Spleen (tissue), 11 donors: ENCODE measurements at regions not wholly inside any gene's neighbourhood (a gene's known extent, or its start where the extent isn't known, plus 50 kb on each side); places are given as distances from the start of the nearest gene placed in this dataset.

Experiments used
- DNase-seq: peaks from one replicate; pipeline ENCODE4 v3.0.0-alpha.2; 2020
- H3K27ac ChIP-seq, 8 donors: fragments of 200-600 bp; sonication (generic) in 7 of 8; 1 replicate in 4 of 8; 2 replicates in 4 of 8; pipeline versions ENCODE4 v1.5.0 to v1.8.0; 2016 to 2021; ENCODE audit warnings: inconsistent platforms in 4 of 8, mild to moderate bottlenecking in 4 of 8, moderate library complexity in 1 of 8
- H3K27me3 ChIP-seq, 7 donors: fragments of 200-600 bp; sonication (generic) in 6 of 7; replicated peaks in 1 of 7; 1 replicate in 4 of 7; 2 replicates in 3 of 7; pipeline versions ENCODE4 v1.5.0 to v1.8.0; 2016 to 2021; ENCODE audit warnings: inconsistent platforms in 3 of 7, mild to moderate bottlenecking in 1 of 7
- H3K36me3 ChIP-seq, 6 donors: fragments of 200-600 bp; sonication (generic) in 5 of 6; 1 replicate in 4 of 6; 2 replicates in 2 of 6; pipeline versions ENCODE4 v1.5.0 to v1.8.0; 2016 to 2021; ENCODE audit warnings: inconsistent platforms in 2 of 6
- H3K4me1 ChIP-seq, 6 donors: fragments of 200-600 bp; sonication (generic) in 5 of 6; 1 replicate in 3 of 6; 2 replicates in 3 of 6; pipeline versions ENCODE4 v1.5.0 to v1.8.0; 2016 to 2021; ENCODE audit warnings: inconsistent platforms in 3 of 6
- H3K4me3 ChIP-seq, 8 donors: fragments of 200-600 bp; sonication (generic) in 7 of 8; 1 replicate in 4 of 8; 2 replicates in 4 of 8; pipeline versions ENCODE4 v1.5.0 to v1.8.0; 2016 to 2021; ENCODE audit warnings: inconsistent platforms in 4 of 8, mild to moderate bottlenecking in 4 of 8, moderate library complexity in 2 of 8
- H3K9me3 ChIP-seq, 8 donors: fragments of 200-600 bp; sonication (generic) in 7 of 8; 1 replicate in 4 of 8; 2 replicates in 4 of 8; pipeline versions ENCODE4 v1.5.0 to v1.8.0; 2016 to 2021; ENCODE audit warnings: inconsistent platforms in 4 of 8
- CTCF ChIP-seq, 11 experiments: fragments of 200-600 bp in 7 of 11; fragments of 450-650 bp in 4 of 11; sonication (generic) in 4 of 11; IDR thresholded peaks in 8 of 11; conservative IDR thresholded peaks in 3 of 11; 1 replicate in 7 of 11; 2 replicates in 4 of 11; pipeline versions ENCODE4 v1.4.0 to v1.8.0; 2016 to 2021; ENCODE audit warnings: antibody characterized with exemption in 11 of 11, inconsistent platforms in 4 of 11, mild to moderate bottlenecking in 1 of 11
- POLR2A ChIP-seq, 3 donors: fragments of 450-650 bp; IDR thresholded peaks; one replicate each; pipeline ENCODE4 v1.5.1; 2017; ENCODE audit warnings: antibody characterized with exemption in 3 of 3, mild to moderate bottlenecking in 1 of 3
- POLR2AphosphoS5 ChIP-seq, 3 donors: sonication (generic); formaldehyde crosslinking; IDR thresholded peaks; one replicate each; pipeline ENCODE4 v1.5.1; 2017; ENCODE audit warnings: antibody characterized with exemption in 3 of 3
- WGBS, 5 donors: extraction: QIAGEN DNeasy Blood & Tissue Kit in 3 of 5; methylation state at CpG; one replicate each; pipeline versions ENCODE4 v1.1.5 to v1.1.7; 2013 to 2018; 5-methylcytosine and 5-hydroxymethylcytosine counted together
- intact Hi-C: fragments of 100-400 bp; cut with DNase I; formaldehyde crosslinking; loops from one replicate; pipeline ENCODE4 v1.15.0; 2023; ENCODE audit warnings: low total_unique reads
- donor health status: healthy with polysubstance abuse.
- donor health status: DM: no; HTN: no; CAD: no; lungs with moderate emphysema.
- donor health status: DM: no; HTN: no; CAD: no.
- donor health status: Bipolar disorder and iron deficiency.
- donor health status: healthy.
- donor health status: DM: no; HTN: no; CAD: no.
- donor health status: DM: yes; HTN: yes; CAD: no.

DNA sequence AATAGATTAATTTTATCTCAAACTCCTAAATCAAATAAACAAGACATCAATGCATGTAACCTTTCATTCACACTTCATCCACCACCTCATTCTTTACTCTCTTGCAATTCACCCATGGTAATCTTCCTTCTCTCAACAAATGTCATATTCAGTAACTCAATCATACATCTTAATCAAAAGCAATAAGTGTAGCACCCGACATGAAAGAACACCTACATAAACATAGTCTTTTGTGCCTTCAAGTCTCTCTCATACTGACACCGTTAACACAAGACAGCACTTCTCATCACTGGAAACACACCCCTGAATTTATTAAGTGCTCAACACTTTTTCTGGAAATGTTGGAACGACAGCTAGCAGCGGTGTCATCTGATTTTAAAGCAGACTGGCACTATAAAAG, 225.9 kb downstream of the TTLL7 start:
- TF ChIP-seq POLR2AphosphoS5 (IDR thresholded peaks at IDR 0.05) (no peak), POLR2A (IDR thresholded peaks at IDR 0.05) (no peak), CTCF (IDR thresholded peaks at IDR 0.05 in 8 of 11, conservative IDR thresholded peaks at IDR 0.05 in 3 of 11) (no peak)
- intact Hi-C loops: no loop called here
- no peaks in the 10 kb centered on the region for H3K9me3 ChIP-seq
- no peaks in the 10 kb centered on the region for H3K36me3 ChIP-seq
- H3K27ac ChIP-seq: no peak overlapping the region
- H3K4me1 ChIP-seq: peaks cover 0 to 13% (median 5%) of the 10 kb centered on the region in 6 donors
- DNase-seq: no peak
- H3K4me3 ChIP-seq: no peak overlapping the region
- WGBS, 5 donors: 77 to 86% (median 82%) methylated on average over 4 of the region's 4 CpGs
- no peaks in the 10 kb centered on the region for H3K27me3 ChIP-seq

DNA sequence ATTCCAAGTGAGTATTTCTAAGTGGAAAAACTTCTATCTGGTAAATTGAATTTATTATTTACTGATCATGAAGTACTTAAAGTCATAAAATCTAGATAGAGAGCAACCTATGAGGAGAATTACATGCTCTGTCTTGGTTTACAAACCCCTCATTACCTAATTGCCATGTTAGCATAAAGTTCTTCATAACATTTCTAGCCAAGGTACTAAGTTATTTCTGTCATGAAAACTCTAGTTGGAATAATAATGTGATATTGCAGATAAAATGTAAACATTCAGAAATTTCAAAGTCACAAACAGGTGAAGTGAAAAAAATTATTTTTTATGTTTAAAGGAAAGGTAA, 228.6 kb downstream of the TTLL7 start:
- no peaks in the 10 kb centered on the region for H3K27me3 ChIP-seq
- no peaks in the 10 kb centered on the region for H3K9me3 ChIP-seq
- intact Hi-C loops: no loop called here
- TF ChIP-seq POLR2A (IDR thresholded peaks at IDR 0.05) (no peak), CTCF (IDR thresholded peaks at IDR 0.05 in 8 of 11, conservative IDR thresholded peaks at IDR 0.05 in 3 of 11) (no peak), POLR2AphosphoS5 (IDR thresholded peaks at IDR 0.05) (no peak)
- H3K27ac ChIP-seq: no peak overlapping the region
- H3K36me3 ChIP-seq: no peaks in the 10 kb centered on the region
- peaks cover 0 to 13% (median 5%) of the 10 kb centered on the region in 6 donors for H3K4me1 ChIP-seq
- no peak for DNase-seq
- no peak overlapping the region for H3K4me3 ChIP-seq

- H3K4me1 ChIP-seq: peaks cover 0 to 13% (median 5%) of the 10 kb centered on the region in 6 donors
- no peak overlapping the region for H3K4me3 ChIP-seq
- H3K27me3 ChIP-seq: no peaks in the 10 kb centered on the region
- intact Hi-C loops: no loop called here
- WGBS, 5 donors: 42 to 57% (median 51%) methylated on average over 3 of the region's 3 CpGs
- TF ChIP-seq POLR2A (IDR thresholded peaks at IDR 0.05) (no peak), POLR2AphosphoS5 (IDR thresholded peaks at IDR 0.05) (no peak), CTCF (IDR thresholded peaks at IDR 0.05 in 8 of 11, conservative IDR thresholded peaks at IDR 0.05 in 3 of 11) (no peak)
- DNase-seq: no peak
- no peaks in the 10 kb centered on the region for H3K36me3 ChIP-seq
- H3K9me3 ChIP-seq: no peaks in the 10 kb centered on the region
- no peak overlapping the region for H3K27ac ChIP-seq
These were observed 229.2 kb downstream of the TTLL7 start for GRCh38 chr1:83769594-83770318.

GRCh38 chr1:83769072-83769471, 229.9 kb downstream of the TTLL7 start:
- H3K4me1 ChIP-seq: peaks cover 0 to 13% (median 5%) of the 10 kb centered on the region in 6 donors
- no peak for DNase-seq
- H3K27me3 ChIP-seq: no peaks in the 10 kb centered on the region
- 52 to 70% (median 53%) methylated on average over 3 of the region's 3 CpGs for WGBS, 5 donors
- no peaks in the 10 kb centered on the region for H3K9me3 ChIP-seq
- no peak overlapping the region for H3K27ac ChIP-seq
- TF ChIP-seq POLR2A (IDR thresholded peaks at IDR 0.05): no peak
- TF ChIP-seq POLR2AphosphoS5 (IDR thresholded peaks at IDR 0.05): no peak
- TF ChIP-seq CTCF (IDR thresholded peaks at IDR 0.05 in 8 of 11, conservative IDR thresholded peaks at IDR 0.05 in 3 of 11): no peak
- intact Hi-C loops: no loop called here
- H3K36me3 ChIP-seq: no peaks in the 10 kb centered on the region
- H3K4me3 ChIP-seq: no peak overlapping the region
